Suprapubic skin (tissue), 4 donors: ENCODE measurements at regions not wholly inside any gene's neighbourhood (a gene's known extent, or its start where the extent isn't known, plus 50 kb on each side); places are given as distances from the start of the nearest gene placed in this dataset.

ENCODE experiments used
- DNase-seq, 2 donors: peaks; one replicate each; pipeline ENCODE4 v3.0.0-alpha.2; 2019; ENCODE audit warnings: low spot score in 2 of 2
- H3K27ac ChIP-seq: fragments of 200-600 bp; sonication (generic); one replicate; pipeline ENCODE4 v1.5.1; 2019
- H3K27me3 ChIP-seq: fragments of 200-600 bp; sonication (generic); one replicate; pipeline ENCODE4 v1.5.1; 2019
- H3K36me3 ChIP-seq: fragments of 200-600 bp; sonication (generic); one replicate; pipeline ENCODE4 v1.5.1; 2019
- H3K4me1 ChIP-seq: fragments of 200-600 bp; sonication (generic); one replicate; pipeline ENCODE4 v1.5.1; 2019
- H3K4me3 ChIP-seq: fragments of 200-600 bp; sonication (generic); one replicate; pipeline ENCODE4 v1.5.1; 2019; ENCODE audit warnings: mild to moderate bottlenecking
- H3K9me3 ChIP-seq: fragments of 200-600 bp; sonication (generic); one replicate; pipeline ENCODE4 v1.5.1; 2019
- EP300 ChIP-seq: sonication (generic); formaldehyde crosslinking; IDR thresholded peaks from one replicate; pipeline ENCODE4 v1.6.1; 2017; ENCODE audit warnings: antibody characterized with exemption
- POLR2A ChIP-seq, 2 donors: fragments of 450-650 bp; IDR thresholded peaks; one replicate each; pipeline ENCODE4 v1.6.1; 2017; ENCODE audit warnings: antibody characterized with exemption in 2 of 2, mild to moderate bottlenecking in 2 of 2, moderate library complexity in 2 of 2
- POLR2AphosphoS5 ChIP-seq, 3 donors: sonication (generic); formaldehyde crosslinking; IDR thresholded peaks; one replicate each; pipeline ENCODE4 v1.6.1; 2017; ENCODE audit warnings: antibody characterized with exemption in 3 of 3
- WGBS: methylation state at CpG from one replicate; pipeline ENCODE4 v1.1.5; 2018; 5-methylcytosine and 5-hydroxymethylcytosine counted together
- TF ChIP-seq, protein P1 (sequence below), 2 donors: fragments of 200-600 bp in 1 of 2; fragments of 450-650 bp in 1 of 2; sonication (generic) in 1 of 2; IDR thresholded peaks; one replicate each; pipeline ENCODE4 v1.5.1; 2016 to 2019; ENCODE audit warnings: antibody characterized with exemption in 2 of 2, mild to moderate bottlenecking in 1 of 2, moderate library complexity in 1 of 2

DNA sequence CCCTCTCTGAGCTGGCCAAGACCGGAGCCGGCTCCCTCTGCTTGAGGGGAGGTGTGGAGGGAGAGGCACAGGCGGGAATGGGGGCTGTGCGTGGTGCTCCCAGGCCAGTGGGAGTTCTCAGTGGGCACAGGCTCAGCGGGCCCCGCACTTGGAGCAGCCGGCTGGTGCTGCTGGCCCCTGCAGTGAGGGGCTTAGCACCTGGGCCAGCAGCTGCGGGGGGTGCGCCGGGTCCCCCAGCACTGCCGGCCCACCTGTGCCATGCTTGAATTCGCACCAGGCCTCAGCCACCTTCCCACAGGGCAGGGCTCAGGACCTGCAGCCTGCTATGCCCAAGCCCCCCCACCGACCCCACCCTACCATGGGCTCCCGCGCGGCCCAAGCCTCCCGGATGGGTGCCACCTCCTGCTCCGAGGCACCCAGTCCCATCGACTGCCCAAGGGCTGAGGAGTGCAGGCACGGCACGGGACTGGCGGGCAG lies 602.5 kb downstream of the KCTD8 start:
- WGBS = 95% methylated on average over 11 of the region's 22 CpGs
- DNase-seq = peak in 1 of 2 donors; percentile 76

DNA sequence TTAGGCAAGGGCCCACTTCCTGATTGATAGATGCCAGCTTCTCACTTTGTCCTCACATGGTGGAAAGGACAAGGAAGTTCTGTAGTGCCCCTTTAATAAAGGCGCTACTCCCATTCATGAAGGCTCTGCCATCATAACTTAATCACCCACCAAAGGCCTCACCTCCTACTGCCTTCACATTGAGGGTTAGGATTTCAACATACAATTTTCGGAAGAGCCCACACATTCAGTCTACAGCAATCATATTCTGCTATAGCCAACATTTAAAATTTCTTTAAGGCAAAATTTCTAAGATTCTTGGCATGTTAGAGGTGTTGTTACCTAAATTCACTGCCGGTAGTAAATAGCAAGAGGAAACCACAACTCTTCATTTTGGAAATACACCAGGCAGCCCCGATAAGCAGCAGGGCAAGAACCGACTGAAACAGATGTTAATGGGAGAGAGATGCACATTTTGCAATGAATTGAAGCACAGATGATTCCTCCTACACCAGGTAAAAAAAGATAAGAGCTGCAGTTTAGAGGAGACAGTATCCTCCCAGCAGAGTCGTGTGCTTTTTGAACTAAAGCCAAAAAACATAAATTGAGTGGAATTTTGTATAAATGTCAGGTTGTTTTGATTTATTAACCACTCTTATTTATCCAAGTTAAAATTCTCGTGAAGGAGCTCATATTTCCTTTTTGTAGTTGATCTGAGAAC lies 594.9 kb downstream of the KCTD8 start:
- H3K4me1 ChIP-seq = no peaks in the 10 kb centered on the region
- 36% methylated on average over 7 of the region's 7 CpGs for WGBS
- no peak for TF ChIP-seq POLR2A (IDR thresholded peaks at IDR 0.05)
- TF ChIP-seq POLR2AphosphoS5 (IDR thresholded peaks at IDR 0.05) = no peak
- TF ChIP-seq EP300 = no peak
- TF ChIP-seq, protein P1, sequence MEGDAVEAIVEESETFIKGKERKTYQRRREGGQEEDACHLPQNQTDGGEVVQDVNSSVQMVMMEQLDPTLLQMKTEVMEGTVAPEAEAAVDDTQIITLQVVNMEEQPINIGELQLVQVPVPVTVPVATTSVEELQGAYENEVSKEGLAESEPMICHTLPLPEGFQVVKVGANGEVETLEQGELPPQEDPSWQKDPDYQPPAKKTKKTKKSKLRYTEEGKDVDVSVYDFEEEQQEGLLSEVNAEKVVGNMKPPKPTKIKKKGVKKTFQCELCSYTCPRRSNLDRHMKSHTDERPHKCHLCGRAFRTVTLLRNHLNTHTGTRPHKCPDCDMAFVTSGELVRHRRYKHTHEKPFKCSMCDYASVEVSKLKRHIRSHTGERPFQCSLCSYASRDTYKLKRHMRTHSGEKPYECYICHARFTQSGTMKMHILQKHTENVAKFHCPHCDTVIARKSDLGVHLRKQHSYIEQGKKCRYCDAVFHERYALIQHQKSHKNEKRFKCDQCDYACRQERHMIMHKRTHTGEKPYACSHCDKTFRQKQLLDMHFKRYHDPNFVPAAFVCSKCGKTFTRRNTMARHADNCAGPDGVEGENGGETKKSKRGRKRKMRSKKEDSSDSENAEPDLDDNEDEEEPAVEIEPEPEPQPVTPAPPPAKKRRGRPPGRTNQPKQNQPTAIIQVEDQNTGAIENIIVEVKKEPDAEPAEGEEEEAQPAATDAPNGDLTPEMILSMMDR (IDR thresholded peaks at IDR 0.05) = no peak
- no peak for DNase-seq
- H3K36me3 ChIP-seq = no peaks in the 10 kb centered on the region
- H3K27ac ChIP-seq = no peak overlapping the region
- no peaks in the 10 kb centered on the region for H3K9me3 ChIP-seq
- no peak overlapping the region for H3K4me3 ChIP-seq
- H3K27me3 ChIP-seq = no peaks in the 10 kb centered on the region

More for the DNA sequence above, 602.5 kb downstream of the KCTD8 start:
- Histone ChIP-seq H3K36me3 (no peaks in the 10 kb centered on the region), H3K4me3 (no peak overlapping the region), H3K27ac (no peak overlapping the region), H3K4me1 (no peaks in the 10 kb centered on the region), H3K9me3 (no peaks in the 10 kb centered on the region), H3K27me3 (no peaks in the 10 kb centered on the region)
- TF ChIP-seq EP300 = no peak
- TF ChIP-seq POLR2A (IDR thresholded peaks at IDR 0.05) = no peak
- TF ChIP-seq, protein P1 (IDR thresholded peaks at IDR 0.05) = no peak
- no peak for TF ChIP-seq POLR2AphosphoS5 (IDR thresholded peaks at IDR 0.05)

DNA sequence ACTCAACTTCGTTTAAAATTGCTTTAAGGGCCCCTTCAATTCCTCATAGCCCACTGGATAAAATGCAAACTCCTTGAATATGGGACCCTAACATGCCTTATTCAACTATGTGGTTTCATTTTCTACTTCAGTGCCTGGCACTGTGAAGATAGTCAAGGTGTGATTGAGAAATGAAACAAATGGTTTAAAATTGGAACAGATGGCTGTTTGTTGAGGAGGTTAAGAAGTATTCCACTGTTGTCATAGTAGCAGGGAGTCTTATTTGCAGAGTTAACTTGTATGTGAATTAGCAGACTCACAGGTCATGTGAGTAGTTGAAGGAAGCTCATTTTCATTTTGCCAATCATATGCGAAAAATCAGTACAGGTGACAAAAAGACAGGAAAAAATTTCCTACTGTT lies 593.3 kb downstream of the KCTD8 start:
- no peaks in the 10 kb centered on the region for H3K4me1 ChIP-seq
- no peak for DNase-seq
- WGBS = 79% methylated on average over 2 of the region's 2 CpGs
- no peak overlapping the region for H3K4me3 ChIP-seq
- TF ChIP-seq POLR2A (IDR thresholded peaks at IDR 0.05) (no peak), POLR2AphosphoS5 (IDR thresholded peaks at IDR 0.05) (no peak), EP300 (no peak)
- TF ChIP-seq, protein P1 (IDR thresholded peaks at IDR 0.05) = no peak
- no peaks in the 10 kb centered on the region for H3K27me3 ChIP-seq
- H3K27ac ChIP-seq = no peak overlapping the region
- H3K36me3 ChIP-seq = no peaks in the 10 kb centered on the region
- no peaks in the 10 kb centered on the region for H3K9me3 ChIP-seq

GRCh38 chr4:43864616-43865146 lies 583.9 kb downstream of the KCTD8 start:
- no peak overlapping the region for H3K27ac ChIP-seq
- H3K27me3 ChIP-seq = no peaks in the 10 kb centered on the region
- H3K4me3 ChIP-seq = no peak overlapping the region
- TF ChIP-seq EP300 (no peak), POLR2AphosphoS5 (IDR thresholded peaks at IDR 0.05) (no peak), POLR2A (IDR thresholded peaks at IDR 0.05) (no peak)
- TF ChIP-seq, protein P1 (IDR thresholded peaks at IDR 0.05) = no peak
- WGBS = 85% methylated on average over 5 of the region's 5 CpGs
- H3K4me1 ChIP-seq = no peaks in the 10 kb centered on the region
- no peaks in the 10 kb centered on the region for H3K9me3 ChIP-seq
- no peak for DNase-seq
- no peaks in the 10 kb centered on the region for H3K36me3 ChIP-seq

- Histone ChIP-seq H3K27me3 (no peaks in the 10 kb centered on the region), H3K9me3 (no peaks in the 10 kb centered on the region), H3K4me3 (no peak overlapping the region), H3K4me1 (no peaks in the 10 kb centered on the region), H3K36me3 (no peaks in the 10 kb centered on the region), H3K27ac (no peak overlapping the region)
- WGBS = 58% methylated on average over 2 of the region's 2 CpGs
- TF ChIP-seq, protein P1 (IDR thresholded peaks at IDR 0.05) = no peak
- TF ChIP-seq EP300 (no peak), POLR2AphosphoS5 (IDR thresholded peaks at IDR 0.05) (no peak), POLR2A (IDR thresholded peaks at IDR 0.05) (no peak)
- no peak for DNase-seq
Measured at GRCh38 chr4:43867908-43868307, 580.7 kb downstream of the KCTD8 start.
